H1 (cell line): ENCODE measurements at regions not wholly inside any gene's neighbourhood (a gene's known extent, or its start where the extent isn't known, plus 50 kb on each side); places are given as distances from the start of the nearest gene placed in this dataset.

Experiments
- CTCF ChIA-PET: fragments of 300-600 bp; sonication (Branson Sonifier 250); formaldehyde crosslinking; loops from one replicate; lab custom pipeline; 2021; ENCODE audit not compliant: partially characterized antibody; lab: Charles Lee
- POLR2A ChIA-PET: fragments of 300-600 bp; sonication (Branson Sonifier 250); formaldehyde crosslinking; loops from one replicate; lab custom pipeline; 2021; ENCODE audit warnings: inconsistent platforms; ENCODE audit not compliant: partially characterized antibody; lab: Charles Lee
- DNase-seq, 2 experiments: peaks; one replicate each; pipeline versions ENCODE4 v3.0.0 to v3.0.0-alpha.2; 2010 to 2022; ENCODE audit warnings: low spot score in 2 of 2, low read depth in 1 of 2, mixed read lengths in 1 of 2
- FAIRE-seq: peaks from 2 replicates; lab custom pipeline; 2011; peaks lifted over from hg19 to GRCh38; lab: Jason Lieb, UNC
- H2AFZ ChIP-seq: 2 replicates; pipeline ENCODE4 v1.8.1; 2012; ENCODE audit warnings: low read length, inconsistent platforms
- H2AK5ac ChIP-seq: 2 replicates; pipeline ENCODE4 v1.6.1; 2013; ENCODE audit warnings: low read depth, low read length
- H2BK120ac ChIP-seq: replicated peaks from 2 replicates; pipeline ENCODE3; 2013; ENCODE audit warnings: low read depth, low read length, inconsistent platforms
- H2BK12ac ChIP-seq: 2 replicates; pipeline ENCODE4 v1.6.1; 2013; ENCODE audit warnings: low read depth, low read length
- H2BK15ac ChIP-seq: 2 replicates; pipeline ENCODE4 v1.6.1; 2013; ENCODE audit warnings: low read length
- H2BK20ac ChIP-seq: 2 replicates; pipeline ENCODE4 v1.6.1; 2013; ENCODE audit warnings: low read length
- H2BK5ac ChIP-seq: 2 replicates; pipeline ENCODE4 v1.6.1; 2013; ENCODE audit warnings: low read depth, low read length
- H3K14ac ChIP-seq: 2 replicates; pipeline ENCODE4 v1.6.1; 2013; ENCODE audit warnings: inconsistent platforms; ENCODE audit not compliant: insufficient read length
- H3K18ac ChIP-seq: 2 replicates; pipeline ENCODE4 v1.6.1; 2013; ENCODE audit warnings: low read length; ENCODE audit errors: extremely low read depth
- H3K23ac ChIP-seq: 2 replicates; pipeline ENCODE4 v1.6.1; 2013; ENCODE audit warnings: inconsistent platforms; ENCODE audit not compliant: insufficient read length
- H3K23me2 ChIP-seq: 2 replicates; pipeline ENCODE4 v1.6.1; 2013; ENCODE audit warnings: low read depth, low read length
- H3K27ac ChIP-seq: 2 replicates; pipeline ENCODE4 v1.6.1; 2011; ENCODE audit warnings: low read depth, low read length, inconsistent platforms
- H3K27me3 ChIP-seq, 4 experiments: replicated peaks in 1 of 4; 1 replicate in 1 of 4; 2 replicates in 3 of 4; pipeline versions ENCODE4 v1.6.1 to v1.8.1; 2011 to 2013; ENCODE audit warnings: low read length in 3 of 4, mild to moderate bottlenecking in 3 of 4, inconsistent platforms in 2 of 4, mixed read lengths in 2 of 4, moderate library complexity in 1 of 4; ENCODE audit not compliant: control insufficient read depth in 3 of 4, insufficient read depth in 3 of 4; ENCODE audit errors: extremely low read depth in 1 of 4
- H3K36me3 ChIP-seq, 4 experiments: 2 replicates each; pipeline versions ENCODE4 v1.6.1 to v1.8.1; 2011 to 2013; ENCODE audit warnings: mild to moderate bottlenecking in 4 of 4, low read length in 3 of 4, moderate library complexity in 2 of 4, control low read depth in 1 of 4, inconsistent platforms in 1 of 4; ENCODE audit not compliant: insufficient read depth in 4 of 4, control insufficient read depth in 2 of 4
- H3K4ac ChIP-seq: replicated peaks from 2 replicates; pipeline ENCODE3; 2013; ENCODE audit warnings: low read length, low read depth, mixed read lengths, inconsistent platforms; ENCODE audit not compliant: insufficient read length
- H3K4me1 ChIP-seq, 4 experiments: replicated peaks in 1 of 4; 1 replicate in 1 of 4; 2 replicates in 3 of 4; pipeline versions ENCODE4 v1.6.1 to v1.8.1; 2011 to 2013; ENCODE audit warnings: low read length in 3 of 4, inconsistent platforms in 2 of 4, mixed read lengths in 1 of 4; ENCODE audit not compliant: insufficient read depth in 4 of 4, control insufficient read depth in 3 of 4
- H3K4me2 ChIP-seq, 2 experiments: 2 replicates each; pipeline versions ENCODE4 v1.6.1 to v1.8.1; 2011 to 2013; ENCODE audit warnings: low read depth in 2 of 2, low read length in 2 of 2, control low read depth in 1 of 2, inconsistent platforms in 1 of 2, mild to moderate bottlenecking in 1 of 2; ENCODE audit not compliant: insufficient read depth in 1 of 2
- H3K4me3 ChIP-seq, 4 experiments: fragments of 200-600, 300-600 bp in 1 of 4; sonication (generic), shearing (Covaris generic), sonication (Bioruptor Twin) in 1 of 4; 2 replicates each; pipeline versions ENCODE4 v1.5.1 to v1.8.1; 2011 to 2016; ENCODE audit warnings: low read length in 4 of 4, low read depth in 3 of 4, control low read depth in 2 of 4, inconsistent platforms in 2 of 4, mild to moderate bottlenecking in 2 of 4, mixed read lengths in 1 of 4, moderate library complexity in 1 of 4; ENCODE audit not compliant: insufficient read depth in 2 of 4; ENCODE audit errors: extremely low read depth in 1 of 4
- H3K56ac ChIP-seq: replicated peaks from 2 replicates; pipeline ENCODE3; 2013; ENCODE audit warnings: low read depth, mild to moderate bottlenecking, mixed read lengths, low read length, inconsistent platforms; ENCODE audit not compliant: insufficient read length
- H3K79me1 ChIP-seq: 2 replicates; pipeline ENCODE4 v1.6.1; 2013; ENCODE audit warnings: low read depth, low read length, control low read depth
- H3K79me2 ChIP-seq, 2 experiments: 2 replicates each; pipeline versions ENCODE4 v1.6.1 to v1.8.1; 2012 to 2013; ENCODE audit warnings: low read length in 2 of 2, mild to moderate bottlenecking in 2 of 2, inconsistent platforms in 1 of 2; ENCODE audit not compliant: insufficient read depth in 2 of 2, control insufficient read depth in 1 of 2
- H3K9ac ChIP-seq, 4 experiments: replicated peaks in 1 of 4; 1 replicate in 1 of 4; 2 replicates in 3 of 4; pipeline versions ENCODE4 v1.6.1 to v1.8.1; 2011 to 2013; ENCODE audit warnings: low read depth in 3 of 4, low read length in 3 of 4, control low read depth in 2 of 4, mild to moderate bottlenecking in 2 of 4, moderate library complexity in 2 of 4, inconsistent platforms in 1 of 4; ENCODE audit errors: extremely low read depth in 1 of 4
- H3K9me3 ChIP-seq, 2 experiments: 2 replicates each; pipeline versions ENCODE4 v1.6.1 to v1.8.1; 2012 to 2013; ENCODE audit warnings: mild to moderate bottlenecking in 2 of 2, moderate library complexity in 2 of 2, control low read depth in 1 of 2, inconsistent platforms in 1 of 2, low read depth in 1 of 2, low read length in 1 of 2, mixed read lengths in 1 of 2; ENCODE audit not compliant: insufficient read depth in 2 of 2
- H4K20me1 ChIP-seq, 2 experiments: replicated peaks in 1 of 2; 2 replicates each; pipeline versions ENCODE3 to v1.8.1; 2011 to 2013; ENCODE audit warnings: inconsistent platforms in 2 of 2, low read length in 2 of 2, mild to moderate bottlenecking in 1 of 2; ENCODE audit not compliant: insufficient read depth in 2 of 2, control insufficient read depth in 1 of 2
- H4K5ac ChIP-seq: 2 replicates; pipeline ENCODE4 v1.6.1; 2013; ENCODE audit warnings: low read length, low read depth, mixed read lengths, inconsistent platforms; ENCODE audit not compliant: insufficient read length
- H4K8ac ChIP-seq: 2 replicates; pipeline ENCODE4 v1.8.0; 2013; ENCODE audit warnings: mild to moderate bottlenecking, moderate library complexity, low read length, inconsistent platforms; ENCODE audit not compliant: insufficient read depth; ENCODE audit errors: extremely low read depth
- H4K91ac ChIP-seq: replicated peaks from 2 replicates; pipeline ENCODE3; 2013; ENCODE audit warnings: low read length, mixed read lengths, inconsistent platforms; ENCODE audit not compliant: insufficient read length
- BCL11A ChIP-seq, 2 experiments: IDR thresholded peaks; one replicate each; pipeline ENCODE4 v1.6.1; 2011; ENCODE audit warnings: low read depth in 2 of 2, low read length in 2 of 2, mild to moderate bottlenecking in 2 of 2
- BRCA1 ChIP-seq: IDR thresholded peaks from 2 replicates; pipeline ENCODE4 v1.6.1; 2012; ENCODE audit warnings: low read depth, low read length, improper control_type of control experiment
- CBX8 ChIP-seq: fragments of 300-800, 300-1000 bp; sonication (generic); IDR thresholded peaks from 2 replicates; pipeline ENCODE4 v1.7.1; 2016; ENCODE audit warnings: low read depth, low read length, borderline replicate concordance
- FOSL1 ChIP-seq: IDR thresholded peaks from 2 replicates; pipeline ENCODE4 v1.6.1; 2011; ENCODE audit warnings: mild to moderate bottlenecking, low read depth, low read length, moderate library complexity; ENCODE audit not compliant: insufficient read depth
- HDAC6 ChIP-seq: IDR thresholded peaks from one replicate; pipeline ENCODE4 v1.7.1; 2012; ENCODE audit warnings: low read depth, mild to moderate bottlenecking, inconsistent platforms, low read length, moderate library complexity
- KDM1A ChIP-seq: fragments of 200-600, 300-600 bp; sonication (generic); IDR thresholded peaks from 2 replicates; pipeline ENCODE4 v1.7.1; 2016; ENCODE audit warnings: mild to moderate bottlenecking, low read length, borderline replicate concordance
- KDM5A ChIP-seq: fragments of 200-600 bp; IDR thresholded peaks from 2 replicates; pipeline ENCODE4 v1.7.1; 2012; ENCODE audit warnings: mild to moderate bottlenecking, low read length, inconsistent platforms, mixed read lengths
- POU5F1 ChIP-seq: IDR thresholded peaks from 2 replicates; pipeline ENCODE4 v1.6.1; 2011; ENCODE audit warnings: low read depth, mild to moderate bottlenecking, low read length, moderate library complexity
- RFX5 ChIP-seq: IDR thresholded peaks from 2 replicates; pipeline ENCODE4 v1.6.1; 2011; ENCODE audit warnings: low read depth, low read length, improper control_type of control experiment, borderline replicate concordance
- RNF2 ChIP-seq: fragments of 200-900, 300-1000 bp; sonication (generic); IDR thresholded peaks from 2 replicates; pipeline ENCODE4 v1.7.1; 2016; ENCODE audit warnings: borderline replicate concordance, low read depth, mild to moderate bottlenecking, antibody characterized with exemption, low read length; ENCODE audit not compliant: poor library complexity, severe bottlenecking; ENCODE audit errors: missing control alignments
- RXRA ChIP-seq: IDR thresholded peaks from 2 replicates; pipeline ENCODE4 v1.6.1; 2011; ENCODE audit warnings: low read depth, mild to moderate bottlenecking, low read length, moderate library complexity; ENCODE audit not compliant: insufficient read depth
- SAP30 ChIP-seq: fragments of 300-600 bp; sonication (generic); IDR thresholded peaks from 2 replicates; pipeline ENCODE4 v1.7.1; 2012; ENCODE audit warnings: low read length, moderate library complexity, mild to moderate bottlenecking, inconsistent platforms; ENCODE audit not compliant: insufficient read depth, insufficient replicate concordance
- SP2 ChIP-seq: IDR thresholded peaks from 2 replicates; pipeline ENCODE4 v1.6.1; 2012; ENCODE audit warnings: mild to moderate bottlenecking, low read length, inconsistent platforms
- SP4 ChIP-seq: IDR thresholded peaks from 2 replicates; pipeline ENCODE4 v1.6.1; 2012; ENCODE audit warnings: low read length, inconsistent platforms
- TAF7 ChIP-seq: optimal IDR thresholded peaks from 2 replicates; pipeline ENCODE3; 2011; ENCODE audit warnings: low read depth, mild to moderate bottlenecking, inconsistent platforms, low read length, moderate library complexity, borderline replicate concordance
- WGBS, 2 experiments: shearing (Covaris generic) in 1 of 2; methylation state at CpG; one replicate each; pipeline versions ENCODE4 v1.1.6 to v1.1.7; 2013 to 2015; ENCODE audit warnings: low lambda C conversion rate in 2 of 2, mixed read lengths in 2 of 2, inconsistent platforms in 1 of 2, low coverage in 1 of 2, missing lambda C conversion rate in 1 of 2; ENCODE audit not compliant: insufficient replicate concordance in 2 of 2, insufficient coverage in 1 of 2, insufficient read length in 1 of 2; ENCODE audit errors: extremely low coverage in 1 of 2, missing lambda C conversion rate in 1 of 2; 5-methylcytosine and 5-hydroxymethylcytosine counted together

DNA sequence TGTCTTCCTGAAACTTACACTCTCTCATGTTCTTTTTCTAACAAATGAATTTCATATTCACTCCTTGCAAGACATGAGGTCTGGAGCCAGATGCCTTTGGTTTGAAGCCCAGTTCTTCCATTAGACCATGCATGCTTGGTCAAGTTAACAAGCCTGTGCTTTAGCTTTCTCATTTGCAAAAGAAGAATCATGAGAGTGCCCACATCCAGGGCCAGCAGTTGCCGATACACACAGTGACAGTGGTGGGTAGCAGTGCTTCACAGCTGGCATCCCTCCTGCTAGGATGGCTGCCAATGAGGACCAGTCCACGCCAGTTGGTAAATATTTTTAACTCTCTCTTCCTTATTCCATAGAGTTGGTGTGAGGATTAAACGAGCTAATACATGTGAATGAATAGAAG lies 163.1 kb downstream of the PHLDA1 start:
- no peak overlapping the region for H3K9ac ChIP-seq
- POLR2A ChIA-PET, result no interaction called here
- no peaks in the 10 kb centered on the region; a peak in 1 of 4 replicates for H3K79me2 ChIP-seq
- FAIRE-seq (no peak), DNase-seq (no peak)
- peaks cover 0 to 3% (median 1%) of the 10 kb centered on the region in 4 experiments; a peak in 3 of 7 replicates for H3K4me1 ChIP-seq
- H3K36me3 ChIP-seq, result no peaks in the 10 kb centered on the region
- H2BK15ac ChIP-seq, result no peak overlapping the region
- no peak overlapping the region for H3K4ac ChIP-seq
- H3K9me3 ChIP-seq, result no peaks in the 10 kb centered on the region
- no peak overlapping the region for H3K4me2 ChIP-seq
- no peak overlapping the region for H3K27ac ChIP-seq
- no peak overlapping the region for H3K56ac ChIP-seq
- no peak overlapping the region for H4K91ac ChIP-seq
- no peak overlapping the region for H4K8ac ChIP-seq
- H4K5ac ChIP-seq, result no peak overlapping the region
- H2BK5ac ChIP-seq, result no peak overlapping the region
- no peak overlapping the region for H2BK120ac ChIP-seq
- no peak overlapping the region for H3K18ac ChIP-seq
- no peak overlapping the region for H3K23ac ChIP-seq
- H3K23me2 ChIP-seq, result peaks cover 2% of the 10 kb centered on the region; the same call in 1 of the 2 replicates
- H4K20me1 ChIP-seq, result no peaks in the 10 kb centered on the region
- no peak overlapping the region for H2AFZ ChIP-seq
- WGBS, 2 experiments, result 90% methylated on average over 3 of the region's 3 CpGs; no CpG with 5 or more reads in 1 of the 2 experiments
- no peak overlapping the region for H3K14ac ChIP-seq
- no peaks in the 10 kb centered on the region for H3K79me1 ChIP-seq
- CTCF ChIA-PET, result interaction anchor here (1.0 kb wide), 1 partner anchor 27 kb away, joined by 3 read pairs; no protein-coding TSS in a partner anchor
- H2BK20ac ChIP-seq, result no peak overlapping the region
- H3K4me3 ChIP-seq, result no peak overlapping the region
- H2BK12ac ChIP-seq, result no peak overlapping the region
- no peak overlapping the region for H2AK5ac ChIP-seq
- no peaks in the 10 kb centered on the region for H3K27me3 ChIP-seq
- TF ChIP-seq RNF2 (no peak), CBX8 (no peak), FOSL1 (no peak), RXRA (no peak), BCL11A (IDR thresholded peaks at IDR 0.05; ENCODE audit: low read depth in 2 of 2, low read length in 2 of 2) (no peak), SP4 (no peak), SP2 (no peak), HDAC6 (no peak), RFX5 (no peak), POU5F1 (no peak), KDM1A (no peak), SAP30 (no peak), KDM5A (no peak), TAF7 (no peak), BRCA1 (no peak)
